OCI-LY1 (cell line): ENCODE measurements at regions not wholly inside any gene's neighbourhood (a gene's known extent, or its start where the extent isn't known, plus 50 kb on each side); places are given as distances from the start of the nearest gene placed in this dataset.

Experiments used
- H2AFZ ChIP-seq: fragments of 200-600 bp; sonication (generic), shearing (Covaris generic); 2 replicates; pipeline ENCODE4 v1.6.0; 2014; ENCODE audit warnings: antibody characterized with exemption, mild to moderate bottlenecking, low read length
- H3F3A ChIP-seq: fragments of 200-600 bp; sonication (generic), shearing (Covaris generic); 2 replicates; pipeline ENCODE4 v1.6.0; 2014; ENCODE audit warnings: mild to moderate bottlenecking, antibody characterized with exemption, low read length, moderate library complexity; ENCODE audit not compliant: insufficient read depth
- H3K27ac ChIP-seq: fragments of 200-600 bp; sonication (generic); 2 replicates; pipeline ENCODE4 v1.5.1; 2014; ENCODE audit warnings: low read length, mixed run types, mild to moderate bottlenecking, low read depth; ENCODE audit not compliant: poor library complexity, severe bottlenecking
- H3K27me3 ChIP-seq: fragments of 200-600 bp; sonication (generic); 2 replicates; pipeline ENCODE4 v1.6.0; 2014; ENCODE audit warnings: antibody characterized with exemption, mild to moderate bottlenecking, low read length, moderate library complexity; ENCODE audit not compliant: insufficient read depth
- H3K36me3 ChIP-seq: fragments of 200-600 bp; sonication (generic); 2 replicates; pipeline ENCODE4 v1.6.1; 2014; ENCODE audit warnings: mild to moderate bottlenecking, antibody characterized with exemption, low read length, moderate library complexity, mixed read lengths; ENCODE audit not compliant: insufficient read depth
- H3K4me1 ChIP-seq: fragments of 200-600 bp; sonication (generic); 2 replicates; pipeline ENCODE4 v1.5.1; 2014; ENCODE audit warnings: mild to moderate bottlenecking, low read length, moderate library complexity; ENCODE audit not compliant: insufficient read depth, severe bottlenecking
- H3K4me2 ChIP-seq: fragments of 200-600 bp; sonication (generic), shearing (Covaris generic); 2 replicates; pipeline ENCODE4 v1.6.1; 2014; ENCODE audit warnings: low read length
- H3K4me3 ChIP-seq: fragments of 200-600 bp; sonication (generic); 2 replicates; pipeline ENCODE4 v1.5.1; 2014; ENCODE audit warnings: low read length, low read depth, mild to moderate bottlenecking, mixed read lengths; ENCODE audit not compliant: poor library complexity, severe bottlenecking
- H3K79me2 ChIP-seq: fragments of 200-600 bp; shearing (Covaris generic); 2 replicates; pipeline ENCODE4 v1.6.1; 2016; ENCODE audit warnings: mixed run types, low read length, mixed read lengths; ENCODE audit not compliant: insufficient read depth
- H3K9ac ChIP-seq: fragments of 200-600 bp; sonication (generic), shearing (Covaris generic); 2 replicates; pipeline ENCODE4 v1.6.1; 2014; ENCODE audit warnings: mild to moderate bottlenecking, low read length, mixed read lengths
- H3K9me2 ChIP-seq: fragments of 200-600 bp; sonication (generic), shearing (Covaris generic); 2 replicates; pipeline ENCODE4 v1.6.1; 2014; ENCODE audit warnings: low read depth, mild to moderate bottlenecking, low read length, mixed read lengths
- H3K9me3 ChIP-seq: fragments of 200-600 bp; shearing (Covaris generic); 2 replicates; pipeline ENCODE4 v1.6.1; 2014; ENCODE audit warnings: low read length, mixed read lengths
- H4K20me1 ChIP-seq: fragments of 200-600 bp; sonication (generic), shearing (Covaris generic); 2 replicates; pipeline ENCODE4 v1.6.0; 2016; ENCODE audit warnings: mild to moderate bottlenecking, low read length; ENCODE audit not compliant: insufficient read depth
- EZH2 ChIP-seq: fragments of 200-600 bp; sonication (generic), shearing (Covaris generic); IDR thresholded peaks from 2 replicates; pipeline ENCODE4 v1.8.0; 2017; ENCODE audit warnings: borderline replicate concordance, mixed run types, mild to moderate bottlenecking, antibody characterized with exemption, low read length, moderate library complexity, mixed read lengths
- TF ChIP-seq, protein P1 (sequence below): fragments of 200-600 bp; sonication (generic), shearing (Covaris generic); IDR thresholded peaks from 2 replicates; pipeline ENCODE4 v1.5.1; 2017; ENCODE audit warnings: mild to moderate bottlenecking, antibody characterized with exemption, low read length, moderate library complexity, mixed read lengths

DNA sequence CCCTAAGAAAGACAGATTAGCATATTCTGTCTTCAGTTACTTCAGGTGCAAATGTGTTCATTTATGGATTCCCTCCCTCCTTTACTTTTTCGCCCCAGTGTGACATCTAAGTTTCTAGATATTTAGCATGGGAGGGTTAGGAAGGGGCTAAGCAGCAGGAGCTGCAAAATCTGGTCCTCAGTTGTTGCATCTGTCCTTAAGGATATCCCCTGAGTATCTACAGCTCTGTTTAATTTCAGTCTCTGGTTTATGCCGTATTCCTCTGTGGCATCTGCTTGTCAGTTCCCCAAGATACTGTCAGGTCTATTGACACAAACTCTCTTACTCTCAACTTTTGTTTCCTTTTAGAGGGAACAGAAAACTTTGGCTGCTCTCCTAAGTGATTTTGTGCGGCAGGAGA lies 754.6 kb upstream of the MAP3K7 start:
- no peaks in the 10 kb centered on the region for H3K9me3 ChIP-seq
- H3K4me3 ChIP-seq = no peak overlapping the region
- H3K4me1 ChIP-seq = no peaks in the 10 kb centered on the region
- H3K79me2 ChIP-seq = no peaks in the 10 kb centered on the region
- H3K4me2 ChIP-seq = no peak overlapping the region
- no peaks in the 10 kb centered on the region for H3F3A ChIP-seq
- no peaks in the 10 kb centered on the region for H4K20me1 ChIP-seq
- H3K27me3 ChIP-seq = no peaks in the 10 kb centered on the region
- TF ChIP-seq EZH2 = no peak
- TF ChIP-seq, protein P1, sequence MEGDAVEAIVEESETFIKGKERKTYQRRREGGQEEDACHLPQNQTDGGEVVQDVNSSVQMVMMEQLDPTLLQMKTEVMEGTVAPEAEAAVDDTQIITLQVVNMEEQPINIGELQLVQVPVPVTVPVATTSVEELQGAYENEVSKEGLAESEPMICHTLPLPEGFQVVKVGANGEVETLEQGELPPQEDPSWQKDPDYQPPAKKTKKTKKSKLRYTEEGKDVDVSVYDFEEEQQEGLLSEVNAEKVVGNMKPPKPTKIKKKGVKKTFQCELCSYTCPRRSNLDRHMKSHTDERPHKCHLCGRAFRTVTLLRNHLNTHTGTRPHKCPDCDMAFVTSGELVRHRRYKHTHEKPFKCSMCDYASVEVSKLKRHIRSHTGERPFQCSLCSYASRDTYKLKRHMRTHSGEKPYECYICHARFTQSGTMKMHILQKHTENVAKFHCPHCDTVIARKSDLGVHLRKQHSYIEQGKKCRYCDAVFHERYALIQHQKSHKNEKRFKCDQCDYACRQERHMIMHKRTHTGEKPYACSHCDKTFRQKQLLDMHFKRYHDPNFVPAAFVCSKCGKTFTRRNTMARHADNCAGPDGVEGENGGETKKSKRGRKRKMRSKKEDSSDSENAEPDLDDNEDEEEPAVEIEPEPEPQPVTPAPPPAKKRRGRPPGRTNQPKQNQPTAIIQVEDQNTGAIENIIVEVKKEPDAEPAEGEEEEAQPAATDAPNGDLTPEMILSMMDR = no peak
- no peaks in the 10 kb centered on the region for H3K9me2 ChIP-seq
- no peak overlapping the region for H2AFZ ChIP-seq
- no peaks in the 10 kb centered on the region for H3K36me3 ChIP-seq
- H3K9ac ChIP-seq = no peak overlapping the region
- no peak overlapping the region for H3K27ac ChIP-seq

DNA sequence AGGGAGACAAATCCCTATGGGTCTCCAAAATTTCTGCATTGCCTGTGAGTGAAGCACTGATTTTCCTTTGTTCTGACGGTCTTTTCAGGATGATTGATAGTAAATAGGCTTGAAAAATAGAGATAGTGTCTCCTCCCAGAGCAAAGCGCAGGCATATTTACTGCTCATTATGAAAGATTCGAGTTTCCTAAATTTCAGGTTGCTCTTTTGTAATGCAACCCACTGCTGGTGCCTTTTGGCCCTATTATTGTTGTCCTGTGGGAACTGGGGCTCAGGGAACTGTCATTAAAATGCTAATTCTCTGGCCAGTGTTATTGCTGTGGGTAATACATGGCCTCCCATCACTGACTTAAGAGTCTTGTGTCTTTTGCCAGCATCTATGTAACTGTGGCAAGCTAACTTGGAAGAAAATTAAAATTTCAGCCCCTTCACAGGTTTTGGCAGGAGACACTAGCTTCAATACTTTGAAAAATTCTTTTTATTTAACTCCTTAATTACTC lies 754.1 kb upstream of the MAP3K7 start:
- H2AFZ ChIP-seq = no peak overlapping the region
- no peaks in the 10 kb centered on the region for H3F3A ChIP-seq
- H3K36me3 ChIP-seq = no peaks in the 10 kb centered on the region
- no peaks in the 10 kb centered on the region for H3K79me2 ChIP-seq
- no peaks in the 10 kb centered on the region for H3K9me3 ChIP-seq
- no peak overlapping the region for H3K27ac ChIP-seq
- no peak overlapping the region for H3K9ac ChIP-seq
- H3K9me2 ChIP-seq = no peaks in the 10 kb centered on the region
- H3K4me1 ChIP-seq = no peaks in the 10 kb centered on the region
- TF ChIP-seq EZH2 = no peak
- TF ChIP-seq, protein P1 = no peak
- no peak overlapping the region for H3K4me3 ChIP-seq
- H3K27me3 ChIP-seq = no peaks in the 10 kb centered on the region
- H4K20me1 ChIP-seq = no peaks in the 10 kb centered on the region
- no peak overlapping the region for H3K4me2 ChIP-seq

DNA sequence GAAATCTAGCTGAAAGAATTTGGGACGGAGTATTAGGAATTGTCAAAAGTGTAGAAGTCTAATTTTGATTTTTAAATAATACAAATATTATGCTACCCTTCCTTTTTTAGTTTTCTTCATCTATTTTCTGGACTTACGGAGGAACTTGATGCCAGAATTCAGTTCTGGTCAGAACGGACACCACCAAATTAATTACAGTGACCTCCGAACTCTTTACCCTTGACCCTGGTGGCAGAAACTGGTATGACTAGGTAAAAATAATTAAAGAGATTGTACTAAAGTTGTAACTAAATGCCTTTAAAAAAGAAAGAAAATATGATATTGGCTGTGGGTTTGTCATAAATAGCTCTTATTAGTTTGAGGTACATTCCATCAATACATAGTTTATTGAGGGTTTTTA lies 751.1 kb upstream of the MAP3K7 start:
- H3K27me3 ChIP-seq = no peaks in the 10 kb centered on the region
- H3K4me2 ChIP-seq = no peak overlapping the region
- H3K9me2 ChIP-seq = no peaks in the 10 kb centered on the region
- H2AFZ ChIP-seq = no peak overlapping the region
- H3K9me3 ChIP-seq = no peaks in the 10 kb centered on the region
- H4K20me1 ChIP-seq = no peaks in the 10 kb centered on the region
- no peaks in the 10 kb centered on the region for H3K36me3 ChIP-seq
- no peak overlapping the region for H3K9ac ChIP-seq
- H3K4me3 ChIP-seq = no peak overlapping the region
- H3K4me1 ChIP-seq = no peaks in the 10 kb centered on the region
- no peak overlapping the region for H3K27ac ChIP-seq
- H3K79me2 ChIP-seq = no peaks in the 10 kb centered on the region
- H3F3A ChIP-seq = no peaks in the 10 kb centered on the region
- TF ChIP-seq EZH2 = no peak
- TF ChIP-seq, protein P1 = peak; percentile 23
